ENCODE measurements at regions not wholly inside any gene's neighbourhood (a gene's known extent, or its start where the extent isn't known, plus 50 kb on each side); places are given as distances from the start of the nearest gene placed in this dataset.

- Histone ChIP-seq H3K9ac (ENCODE audit: low read length) (no peak overlapping the region), H3K9me3 (ENCODE audit: insufficient read depth, low read length) (no peaks in the 10 kb centered on the region), H3K27ac (ENCODE audit: low read depth, low read length) (no peak overlapping the region), H2AFZ (ENCODE audit: low read depth, low read length, severe bottlenecking) (peak overlapping the region; percentile 14), H3F3A (ENCODE audit: insufficient read depth) (no peaks in the 10 kb centered on the region), H3K79me2 (ENCODE audit: insufficient read depth, low read length) (no peaks in the 10 kb centered on the region), H4K20me1 (ENCODE audit: low read depth, low read length) (no peaks in the 10 kb centered on the region), H3K4me2 (ENCODE audit: low read depth, low read length, poor library complexity, severe bottlenecking) (no peak overlapping the region), H3K27me3 (ENCODE audit: low read length) (no peaks in the 10 kb centered on the region), H3K9me2 (replicated peaks; ENCODE audit: insufficient read depth, low read length) (no peaks in the 10 kb centered on the region), H3K36me3 (ENCODE audit: low read length) (no peaks in the 10 kb centered on the region), H3K4me3 (ENCODE audit: insufficient read depth, low read length, poor library complexity, severe bottlenecking) (no peak overlapping the region)
- TF ChIP-seq, protein P1, sequence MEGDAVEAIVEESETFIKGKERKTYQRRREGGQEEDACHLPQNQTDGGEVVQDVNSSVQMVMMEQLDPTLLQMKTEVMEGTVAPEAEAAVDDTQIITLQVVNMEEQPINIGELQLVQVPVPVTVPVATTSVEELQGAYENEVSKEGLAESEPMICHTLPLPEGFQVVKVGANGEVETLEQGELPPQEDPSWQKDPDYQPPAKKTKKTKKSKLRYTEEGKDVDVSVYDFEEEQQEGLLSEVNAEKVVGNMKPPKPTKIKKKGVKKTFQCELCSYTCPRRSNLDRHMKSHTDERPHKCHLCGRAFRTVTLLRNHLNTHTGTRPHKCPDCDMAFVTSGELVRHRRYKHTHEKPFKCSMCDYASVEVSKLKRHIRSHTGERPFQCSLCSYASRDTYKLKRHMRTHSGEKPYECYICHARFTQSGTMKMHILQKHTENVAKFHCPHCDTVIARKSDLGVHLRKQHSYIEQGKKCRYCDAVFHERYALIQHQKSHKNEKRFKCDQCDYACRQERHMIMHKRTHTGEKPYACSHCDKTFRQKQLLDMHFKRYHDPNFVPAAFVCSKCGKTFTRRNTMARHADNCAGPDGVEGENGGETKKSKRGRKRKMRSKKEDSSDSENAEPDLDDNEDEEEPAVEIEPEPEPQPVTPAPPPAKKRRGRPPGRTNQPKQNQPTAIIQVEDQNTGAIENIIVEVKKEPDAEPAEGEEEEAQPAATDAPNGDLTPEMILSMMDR (IDR thresholded peaks at IDR 0.05; ENCODE audit: insufficient read depth, low read length, poor library complexity, severe bottlenecking): no peak
- no peak for TF ChIP-seq EZH2phosphoT487 (conservative IDR thresholded peaks at IDR 0.05; ENCODE audit: low read length)
These were observed 808.6 kb upstream of the ADGRL4 start for GRCh38 chr1:79815115-79815514.

DNA sequence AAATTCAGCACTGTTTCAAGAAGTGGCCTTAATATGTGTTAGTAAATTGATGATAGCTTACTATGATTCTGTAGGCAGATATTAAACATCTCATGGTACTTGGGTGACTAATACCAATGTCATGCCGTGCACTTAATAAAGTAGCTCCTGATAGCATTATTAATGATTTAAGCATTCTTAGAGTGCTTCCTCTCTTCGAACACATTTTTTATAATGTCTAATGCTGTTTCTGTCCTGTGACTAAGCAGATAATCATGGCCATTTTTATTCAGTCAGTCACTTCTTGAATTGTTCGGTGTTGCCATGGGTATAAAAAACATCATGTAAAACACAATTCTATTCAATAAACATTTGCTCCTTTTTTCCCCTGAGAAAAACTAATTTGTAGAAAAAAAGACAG lies 804.6 kb upstream of the ADGRL4 start:
- no peaks in the 10 kb centered on the region for H3K27me3 ChIP-seq (ENCODE audit: low read length)
- no peaks in the 10 kb centered on the region for H3K79me2 ChIP-seq (ENCODE audit: insufficient read depth, low read length)
- H3F3A ChIP-seq (ENCODE audit: insufficient read depth): no peaks in the 10 kb centered on the region
- H4K20me1 ChIP-seq (ENCODE audit: low read depth, low read length): no peaks in the 10 kb centered on the region
- no peak overlapping the region for H2AFZ ChIP-seq (ENCODE audit: low read depth, low read length, severe bottlenecking)
- H3K36me3 ChIP-seq (ENCODE audit: low read length): no peaks in the 10 kb centered on the region
- no peak overlapping the region for H3K4me2 ChIP-seq (ENCODE audit: low read depth, low read length, poor library complexity, severe bottlenecking)
- H3K27ac ChIP-seq (ENCODE audit: low read depth, low read length): no peak overlapping the region
- TF ChIP-seq EZH2phosphoT487 (conservative IDR thresholded peaks at IDR 0.05; ENCODE audit: low read length): no peak
- TF ChIP-seq, protein P1 (IDR thresholded peaks at IDR 0.05; ENCODE audit: insufficient read depth, low read length, poor library complexity, severe bottlenecking): no peak
- no peaks in the 10 kb centered on the region for H3K9me2 ChIP-seq (replicated peaks; ENCODE audit: insufficient read depth, low read length)
- H3K9me3 ChIP-seq (ENCODE audit: insufficient read depth, low read length): peaks cover 9% of the 10 kb centered on the region; the same call in 1 of the 2 replicates
- H3K4me3 ChIP-seq (ENCODE audit: insufficient read depth, low read length, poor library complexity, severe bottlenecking): no peak overlapping the region
- no peak overlapping the region for H3K9ac ChIP-seq (ENCODE audit: low read length)

DNA sequence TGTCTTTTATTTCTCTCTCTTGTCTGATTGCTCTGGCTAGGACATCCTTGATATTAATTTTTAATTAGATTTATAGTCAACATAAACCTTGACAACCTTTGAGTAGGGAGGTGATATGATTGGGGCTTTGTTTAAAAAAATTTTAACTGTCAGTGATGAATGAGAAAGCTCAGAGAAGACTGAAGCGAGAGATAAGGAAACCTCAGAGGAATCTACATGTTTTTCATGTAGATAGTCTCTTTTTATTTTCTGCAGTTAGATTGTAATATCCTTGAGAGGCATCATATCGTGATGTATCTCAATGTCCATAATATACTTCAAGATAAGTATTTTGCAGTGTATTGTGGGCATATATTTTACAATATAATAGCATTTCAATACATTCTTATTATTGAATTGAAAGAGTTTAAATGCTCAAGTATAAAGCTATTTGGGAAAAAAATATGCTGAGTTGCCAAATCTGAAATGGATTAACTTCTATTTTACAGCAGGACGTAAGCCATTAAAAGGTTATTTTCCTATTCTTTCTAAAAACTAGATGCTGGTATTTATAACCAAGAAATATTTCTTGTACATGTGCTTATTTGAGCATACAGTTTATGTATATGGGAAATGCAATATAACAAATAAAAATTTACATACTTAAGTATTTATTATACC lies 802.4 kb upstream of the ADGRL4 start:
- no peaks in the 10 kb centered on the region for H3F3A ChIP-seq (ENCODE audit: insufficient read depth)
- peak overlapping the region; percentile 4 for H3K4me2 ChIP-seq (ENCODE audit: low read depth, low read length, poor library complexity, severe bottlenecking)
- H3K9ac ChIP-seq (ENCODE audit: low read length): no peak overlapping the region
- H3K79me2 ChIP-seq (ENCODE audit: insufficient read depth, low read length): no peaks in the 10 kb centered on the region
- H3K27ac ChIP-seq (ENCODE audit: low read depth, low read length): no peak overlapping the region
- H4K20me1 ChIP-seq (ENCODE audit: low read depth, low read length): no peaks in the 10 kb centered on the region
- no peaks in the 10 kb centered on the region for H3K27me3 ChIP-seq (ENCODE audit: low read length)
- H3K4me3 ChIP-seq (ENCODE audit: insufficient read depth, low read length, poor library complexity, severe bottlenecking): no peak overlapping the region
- TF ChIP-seq, protein P1 (IDR thresholded peaks at IDR 0.05; ENCODE audit: insufficient read depth, low read length, poor library complexity, severe bottlenecking): no peak
- TF ChIP-seq EZH2phosphoT487 (conservative IDR thresholded peaks at IDR 0.05; ENCODE audit: low read length): no peak
- peak overlapping the region; percentile 21 for H2AFZ ChIP-seq (ENCODE audit: low read depth, low read length, severe bottlenecking)
- peaks cover 9% of the 10 kb centered on the region; the same call in 1 of the 2 replicates for H3K9me3 ChIP-seq (ENCODE audit: insufficient read depth, low read length)
- H3K36me3 ChIP-seq (ENCODE audit: low read length): no peaks in the 10 kb centered on the region
- no peaks in the 10 kb centered on the region for H3K9me2 ChIP-seq (replicated peaks; ENCODE audit: insufficient read depth, low read length)

Data from SU-DHL-6 (cell line).